Stimulated activated effector memory CD8-positive, alpha-beta T cell treated with anti-CD3 and anti-CD28 coated beads, Interleukin-12 subunit alpha, Interleukin-12 subunit beta, amount 100 ng/mL, for 72 hours (primary cell): ENCODE measurements at regions not wholly inside any gene's neighbourhood (a gene's known extent, or its start where the extent isn't known, plus 50 kb on each side); places are given as distances from the start of the nearest gene placed in this dataset.

Experiments
- ATAC-seq: fragments of 150-1000 bp; cut with Tn5 transposase; 2 replicates; pipeline ENCODE4 v1.10.0; 2021
- DNase-seq, 2 donors: peaks; one replicate each; pipeline ENCODE4 v3.0.0; 2021 to 2022; ENCODE audit warnings: low spot score in 2 of 2
- H3K27ac Mint-ChIP-seq: one replicate; pipeline ENCODE4 v1.8.0; 2022; ENCODE audit warnings: mild to moderate bottlenecking, mixed read lengths
- H3K36me3 Mint-ChIP-seq: one replicate; pipeline ENCODE4 v1.8.0; 2022; ENCODE audit warnings: mild to moderate bottlenecking, mixed read lengths
- H3K4me1 Mint-ChIP-seq: one replicate; pipeline ENCODE4 v1.8.0; 2022; ENCODE audit warnings: mixed read lengths
- H3K4me3 Mint-ChIP-seq: one replicate; pipeline ENCODE4 v1.8.0; 2022; ENCODE audit warnings: mild to moderate bottlenecking, mixed read lengths
- H3K9me3 Mint-ChIP-seq: one replicate; pipeline ENCODE4 v1.8.0; 2022; ENCODE audit warnings: mixed read lengths

DNA sequence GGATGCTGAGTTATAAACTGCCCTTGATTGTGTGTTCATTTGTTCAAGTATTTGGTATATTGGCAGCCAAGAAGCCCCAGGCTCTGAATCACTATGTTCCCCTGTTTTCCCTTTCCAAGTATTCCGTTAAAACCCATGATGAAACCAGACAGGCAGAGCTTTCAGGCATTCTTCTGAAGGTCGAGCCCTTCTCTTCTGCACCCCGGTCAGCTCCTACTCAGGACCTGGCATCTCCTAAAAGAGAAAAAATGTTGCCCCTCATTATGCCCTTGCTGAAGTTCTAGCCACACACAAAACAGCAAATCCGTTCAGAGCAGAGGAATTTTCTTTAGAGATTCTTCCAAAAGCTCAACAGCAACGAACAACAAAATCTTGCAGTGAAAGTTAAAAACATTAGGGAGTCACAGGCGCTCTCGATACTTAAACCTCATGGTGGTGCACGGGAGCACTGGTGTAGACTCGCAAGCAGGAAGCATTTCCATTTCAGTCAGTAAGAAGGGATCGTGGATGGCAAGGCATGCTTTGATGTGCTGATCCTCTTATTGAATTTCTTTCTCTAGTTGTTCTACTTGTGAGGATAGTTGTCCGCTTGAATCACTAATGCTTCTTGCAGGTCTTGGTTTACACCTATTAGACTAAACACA, 264.9 kb downstream of the SKIDA1 start:
- no peak overlapping the region for H3K27ac Mint-ChIP-seq
- DNase-seq (no peak), ATAC-seq (no peak)

DNA sequence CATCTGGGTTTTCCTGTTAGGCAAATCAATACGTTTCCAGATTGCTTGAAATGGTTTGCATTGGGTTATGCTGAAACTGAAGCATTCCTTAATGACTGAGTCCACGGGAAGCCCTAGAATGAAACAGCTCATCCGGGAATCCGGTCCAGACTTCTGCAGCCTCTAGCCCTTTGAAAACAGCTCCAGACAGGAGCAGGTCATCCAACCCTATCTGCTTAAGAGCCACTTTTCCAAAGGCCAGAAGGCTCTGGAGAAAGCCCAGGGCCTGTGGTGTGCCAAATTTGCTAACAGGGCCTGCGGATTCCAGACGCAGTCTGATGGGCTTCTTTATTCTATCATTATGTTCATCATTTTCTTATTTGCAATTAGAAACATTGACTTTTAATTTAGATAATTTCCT, 265.4 kb downstream of the SKIDA1 start:
- no peak overlapping the region for H3K27ac Mint-ChIP-seq
- no peaks in the 10 kb centered on the region for H3K4me1 Mint-ChIP-seq
- no peak for DNase-seq
- ATAC-seq = no peak
- H3K36me3 Mint-ChIP-seq = no peaks in the 10 kb centered on the region
- H3K9me3 Mint-ChIP-seq = no peaks in the 10 kb centered on the region
- H3K4me3 Mint-ChIP-seq = no peak overlapping the region

More for the DNA sequence above, 264.9 kb downstream of the SKIDA1 start:
- no peaks in the 10 kb centered on the region for H3K4me1 Mint-ChIP-seq
- no peak overlapping the region for H3K4me3 Mint-ChIP-seq
- no peaks in the 10 kb centered on the region for H3K36me3 Mint-ChIP-seq
- no peaks in the 10 kb centered on the region for H3K9me3 Mint-ChIP-seq

DNA sequence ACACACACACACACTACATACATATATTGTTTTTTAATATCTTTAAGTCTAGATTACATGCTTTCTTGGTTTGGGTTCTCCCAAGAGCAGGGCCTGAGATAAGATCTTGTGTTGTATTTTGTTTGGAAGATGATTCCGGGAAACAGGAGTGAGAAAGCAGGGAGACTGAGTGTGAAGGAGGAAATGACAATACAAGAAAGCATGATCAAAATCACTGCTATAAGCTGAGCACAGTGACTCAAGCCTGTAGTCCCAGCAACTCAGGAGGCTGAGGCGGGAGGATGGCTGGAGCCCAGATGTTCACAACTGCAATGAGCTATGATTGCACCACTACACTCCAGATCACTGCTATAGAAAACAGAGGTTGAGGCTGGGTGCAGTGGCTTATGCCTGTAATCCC, 267.6 kb downstream of the SKIDA1 start:
- Mint-ChIP-seq H3K4me3 (no peak overlapping the region), H3K36me3 (no peaks in the 10 kb centered on the region), H3K27ac (no peak overlapping the region), H3K4me1 (no peaks in the 10 kb centered on the region), H3K9me3 (no peaks in the 10 kb centered on the region)
- ATAC-seq = no peak
- DNase-seq = no peak

DNA sequence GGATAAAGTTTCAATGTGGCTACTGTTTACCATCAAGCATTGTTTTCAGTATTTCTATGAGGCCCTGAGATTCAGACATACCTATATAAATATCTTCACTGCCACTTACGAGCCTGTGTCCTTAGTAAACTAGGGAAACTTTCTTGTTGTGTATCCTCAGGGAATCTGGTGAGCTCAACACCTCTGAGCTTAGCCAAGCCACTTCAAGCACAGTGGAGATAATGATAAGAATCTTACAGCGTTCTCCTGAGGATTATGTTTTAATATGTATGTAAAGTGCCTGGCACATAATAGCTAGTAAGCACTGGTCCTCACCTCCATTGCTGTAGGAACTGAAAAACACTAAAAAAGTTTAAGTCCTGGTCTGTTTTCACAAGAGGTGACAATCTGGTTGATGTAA, 268.3 kb downstream of the SKIDA1 start:
- Mint-ChIP-seq H3K27ac (no peak overlapping the region), H3K4me1 (no peaks in the 10 kb centered on the region), H3K4me3 (no peak overlapping the region), H3K9me3 (no peaks in the 10 kb centered on the region), H3K36me3 (no peaks in the 10 kb centered on the region)
- DNase-seq = no peak
- no peak for ATAC-seq

DNA sequence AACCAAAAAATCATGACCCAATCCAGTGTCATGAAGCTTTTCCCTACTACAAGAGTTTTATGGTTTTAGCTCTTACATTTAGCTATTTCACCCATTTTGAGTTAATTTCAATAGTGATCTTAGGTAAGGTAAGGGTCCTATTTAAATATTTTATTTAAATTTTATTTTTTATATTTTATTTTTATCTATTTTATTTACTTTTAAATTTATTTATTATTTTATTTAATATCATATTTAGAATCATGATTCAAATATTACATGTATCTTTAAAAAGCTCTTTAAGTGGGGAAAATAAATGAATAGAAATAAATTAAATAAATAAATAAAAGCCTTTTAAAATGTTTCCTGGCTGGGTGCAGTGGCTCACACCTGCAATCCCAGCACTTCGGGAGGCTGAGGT, 276.0 kb downstream of the SKIDA1 start:
- Mint-ChIP-seq H3K4me1 (no peaks in the 10 kb centered on the region), H3K27ac (no peak overlapping the region), H3K36me3 (no peaks in the 10 kb centered on the region), H3K9me3 (no peaks in the 10 kb centered on the region), H3K4me3 (no peak overlapping the region)
- no peak for ATAC-seq
- DNase-seq = no peak

DNA sequence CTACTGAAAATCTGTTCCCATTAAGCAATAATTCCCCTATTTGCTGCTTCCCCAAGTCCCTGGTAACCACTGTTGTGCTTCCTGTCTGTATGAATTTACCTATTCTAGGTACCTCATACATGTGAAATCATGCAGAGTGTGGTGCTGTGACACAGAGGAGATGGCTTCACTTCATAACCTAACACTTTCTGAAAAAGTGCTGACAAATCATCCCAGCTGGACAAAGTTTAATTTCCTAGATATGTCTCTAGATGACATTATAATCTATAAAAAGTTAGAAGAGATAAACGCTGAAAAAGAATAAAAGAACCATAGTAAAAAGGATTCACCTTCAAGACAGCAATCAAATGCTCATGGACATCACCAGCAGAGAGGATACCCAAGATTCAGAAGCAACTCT, 277.9 kb downstream of the SKIDA1 start:
- ATAC-seq = no peak
- Mint-ChIP-seq H3K4me1 (no peaks in the 10 kb centered on the region), H3K9me3 (no peaks in the 10 kb centered on the region)

DNA sequence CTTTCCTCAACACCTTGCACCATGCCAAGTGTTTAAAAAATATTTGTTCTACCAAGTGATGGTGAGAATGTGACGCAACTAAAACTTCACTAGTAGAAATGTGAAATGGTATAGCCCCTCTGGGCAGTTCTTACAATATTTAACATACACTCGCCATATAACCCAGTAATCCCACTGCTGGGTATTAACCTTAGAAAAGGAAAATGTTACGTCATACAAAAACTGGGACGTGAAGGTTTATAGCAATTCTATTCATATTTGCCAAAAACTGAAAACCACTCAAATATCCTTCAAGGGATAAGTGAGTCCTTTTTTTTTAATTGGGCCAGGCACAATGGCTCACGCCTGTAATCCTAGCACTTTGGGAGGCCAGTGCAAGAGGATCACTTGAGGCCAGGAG, 279.3 kb downstream of the SKIDA1 start:
- ATAC-seq = no peak
- no peak overlapping the region for H3K4me3 Mint-ChIP-seq
- H3K4me1 Mint-ChIP-seq = no peaks in the 10 kb centered on the region
- H3K9me3 Mint-ChIP-seq = no peaks in the 10 kb centered on the region
- H3K36me3 Mint-ChIP-seq = no peaks in the 10 kb centered on the region
- H3K27ac Mint-ChIP-seq = no peak overlapping the region
- DNase-seq = no peak

More for the DNA sequence above, 277.9 kb downstream of the SKIDA1 start:
- no peaks in the 10 kb centered on the region for H3K36me3 Mint-ChIP-seq
- H3K4me3 Mint-ChIP-seq = no peak overlapping the region
- H3K27ac Mint-ChIP-seq = no peak overlapping the region
- DNase-seq = no peak

DNA sequence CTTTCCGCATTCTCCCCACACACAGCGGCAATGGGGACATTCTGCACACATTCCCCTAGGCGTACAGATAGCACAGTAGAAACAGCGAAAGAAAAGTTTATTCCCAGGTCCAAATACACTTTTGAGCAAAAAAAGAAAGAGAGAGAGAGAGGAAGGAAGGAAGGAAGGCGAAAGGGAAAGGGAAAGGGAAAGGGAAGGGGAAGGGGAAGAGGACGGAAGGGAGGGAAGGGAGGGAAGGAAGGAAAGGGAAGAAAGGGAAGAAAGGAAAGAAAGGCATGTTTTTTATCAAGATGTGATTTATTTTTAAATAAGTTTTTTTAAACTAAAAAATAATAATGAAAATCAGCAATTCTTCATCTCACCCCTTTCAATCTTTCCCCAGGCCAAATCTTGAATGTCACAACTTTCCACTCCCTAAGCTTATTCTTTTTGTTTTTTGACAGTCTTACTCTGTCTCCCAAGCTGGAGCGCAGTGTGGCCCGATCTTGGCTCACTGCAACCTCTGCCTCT, 281.7 kb downstream of the SKIDA1 start:
- Mint-ChIP-seq H3K36me3 (no peaks in the 10 kb centered on the region), H3K4me1 (no peaks in the 10 kb centered on the region), H3K9me3 (no peaks in the 10 kb centered on the region), H3K4me3 (no peak overlapping the region), H3K27ac (no peak overlapping the region)
- DNase-seq = no peak
- ATAC-seq = no peak

DNA sequence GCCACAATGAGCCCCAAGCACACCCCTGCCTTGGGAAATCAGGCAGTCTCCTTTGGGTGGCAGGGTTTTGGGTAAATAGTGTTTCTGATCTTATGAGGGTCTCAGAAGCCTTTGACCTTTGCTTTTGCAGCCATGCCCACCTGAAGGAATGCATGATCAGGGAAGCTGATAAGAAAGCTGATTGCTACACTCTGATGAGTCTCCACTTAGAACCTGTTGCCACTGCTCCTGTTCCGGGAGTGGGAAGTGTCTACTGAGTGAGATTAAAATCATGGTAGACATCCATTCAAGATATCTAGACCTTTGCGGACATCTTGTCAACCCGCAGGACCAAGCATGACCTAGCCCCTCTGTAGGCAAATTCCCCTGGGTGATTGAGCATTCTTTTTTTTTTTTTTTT, 282.6 kb downstream of the SKIDA1 start:
- H3K4me3 Mint-ChIP-seq = no peak overlapping the region
- ATAC-seq = no peak
- no peaks in the 10 kb centered on the region for H3K36me3 Mint-ChIP-seq
- DNase-seq = no peak
- no peaks in the 10 kb centered on the region for H3K9me3 Mint-ChIP-seq
- H3K4me1 Mint-ChIP-seq = no peaks in the 10 kb centered on the region
- H3K27ac Mint-ChIP-seq = no peak overlapping the region

DNA sequence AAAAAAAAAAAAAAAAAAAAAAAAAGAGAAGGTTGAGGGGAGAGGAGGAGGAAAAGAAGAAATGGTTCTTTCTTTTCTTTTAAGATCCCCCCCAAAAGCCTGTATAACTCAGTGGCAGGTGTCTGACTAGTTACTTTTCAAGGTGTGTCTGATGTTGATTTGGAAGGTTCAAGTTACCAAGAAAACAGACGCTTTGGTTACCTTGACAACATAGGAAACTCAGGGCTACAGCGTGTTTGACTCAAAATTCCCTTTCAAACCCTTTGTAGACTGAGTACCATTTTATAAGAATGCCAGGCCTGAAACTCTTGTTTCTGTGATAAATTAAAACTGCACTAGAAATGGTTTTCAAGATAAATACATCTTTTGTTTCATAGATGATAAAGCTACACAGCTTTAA, 286.8 kb downstream of the SKIDA1 start:
- Mint-ChIP-seq H3K36me3 (no peaks in the 10 kb centered on the region), H3K9me3 (no peaks in the 10 kb centered on the region), H3K4me3 (no peak overlapping the region), H3K27ac (no peak overlapping the region), H3K4me1 (no peaks in the 10 kb centered on the region)
- DNase-seq (no peak), ATAC-seq (no peak)

DNA sequence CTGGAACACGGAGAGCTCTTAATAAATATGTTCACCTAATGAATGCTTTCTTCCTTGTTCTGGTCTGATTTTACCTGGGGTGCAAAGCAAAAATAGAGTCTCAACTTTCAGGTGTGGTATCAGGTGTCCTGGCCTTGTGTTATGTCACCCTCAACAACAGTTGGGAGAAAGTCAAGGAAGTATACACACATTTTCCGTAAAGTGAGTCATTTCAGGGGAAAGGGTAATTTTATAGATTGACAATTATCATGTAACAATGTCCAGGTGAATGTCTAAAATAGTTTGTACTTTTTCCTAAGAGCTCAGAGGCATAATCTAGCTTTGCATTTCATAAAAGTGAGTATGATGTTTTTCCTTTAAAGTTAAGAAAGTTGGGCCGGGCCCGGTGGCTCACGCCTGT, 287.4 kb downstream of the SKIDA1 start:
- DNase-seq = no peak
- Mint-ChIP-seq H3K4me1 (no peaks in the 10 kb centered on the region), H3K27ac (no peak overlapping the region), H3K36me3 (no peaks in the 10 kb centered on the region), H3K9me3 (no peaks in the 10 kb centered on the region), H3K4me3 (no peak overlapping the region)
- ATAC-seq = no peak

DNA sequence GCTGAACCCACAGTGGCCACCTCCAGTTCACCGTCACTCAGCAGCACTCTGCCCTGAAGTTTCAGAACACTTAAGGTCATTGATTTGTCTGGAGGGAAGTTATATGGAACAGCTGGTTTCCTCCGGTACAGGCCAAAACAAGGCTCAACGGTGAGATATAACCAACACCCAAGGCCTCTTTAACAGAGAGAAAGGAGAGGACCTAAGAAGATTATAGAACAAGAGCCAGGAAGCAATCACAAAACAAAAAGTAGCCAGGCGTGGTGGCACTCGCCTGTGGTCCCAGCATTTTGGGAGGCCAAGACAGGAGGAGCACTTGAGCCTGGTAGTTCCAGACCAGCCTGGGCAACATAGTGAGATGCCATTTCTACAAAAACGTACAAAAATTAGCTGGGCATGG, 290.7 kb downstream of the SKIDA1 start:
- ATAC-seq = no peak

DNA sequence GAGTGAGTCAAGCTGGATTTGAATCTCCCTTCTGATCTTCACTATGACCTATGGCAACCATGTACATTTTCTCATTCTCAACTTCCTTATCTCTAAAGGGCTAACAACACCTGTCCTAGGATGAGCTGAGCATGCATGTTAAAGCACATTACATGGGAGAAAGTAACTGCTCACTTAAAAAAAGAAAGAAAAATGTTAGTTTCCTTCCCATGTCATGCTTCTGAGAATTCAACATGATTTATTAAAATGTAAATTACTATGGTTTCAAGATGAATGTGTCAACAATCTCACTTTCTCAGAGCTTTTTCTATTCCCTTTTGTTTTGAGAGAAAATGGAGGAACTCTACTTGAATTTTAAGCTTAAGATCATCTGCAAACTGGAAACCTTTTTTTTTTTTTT, 295.3 kb downstream of the SKIDA1 start:
- no peaks in the 10 kb centered on the region for H3K9me3 Mint-ChIP-seq
- no peak for ATAC-seq

More for the DNA sequence above, 290.7 kb downstream of the SKIDA1 start:
- no peak for DNase-seq
- no peak overlapping the region for H3K4me3 Mint-ChIP-seq
- H3K4me1 Mint-ChIP-seq = no peaks in the 10 kb centered on the region
- H3K9me3 Mint-ChIP-seq = no peaks in the 10 kb centered on the region
- H3K36me3 Mint-ChIP-seq = no peaks in the 10 kb centered on the region
- no peak overlapping the region for H3K27ac Mint-ChIP-seq

DNA sequence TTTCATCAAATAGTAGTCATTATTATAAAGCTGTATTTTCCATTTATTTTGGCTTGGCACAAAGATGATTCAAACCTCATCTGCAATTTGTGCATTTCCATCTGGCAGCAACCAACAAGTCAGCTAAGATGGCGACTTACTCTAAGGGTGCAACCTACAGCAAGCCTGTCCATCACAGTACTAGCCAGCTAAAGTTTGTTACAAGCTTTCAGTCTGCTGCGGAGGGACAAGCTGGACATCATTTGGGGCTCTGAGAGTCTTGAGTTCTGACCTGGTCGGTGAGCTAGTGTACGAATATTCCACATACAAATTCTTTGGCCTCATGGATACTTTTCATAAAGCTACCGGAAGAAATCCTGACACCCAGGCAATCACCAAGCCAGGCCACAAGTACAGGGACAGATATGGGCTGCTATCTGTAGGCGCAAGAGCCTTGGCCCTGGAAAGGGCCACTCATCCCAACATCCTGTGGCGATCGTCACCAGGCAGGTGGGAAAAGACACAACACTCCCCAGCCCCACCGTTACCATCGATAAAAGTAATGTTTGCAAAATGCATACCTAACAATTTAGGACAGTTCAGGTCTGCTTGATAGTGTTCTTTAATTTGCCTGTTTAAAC, 307.6 kb downstream of the SKIDA1 start:
- Mint-ChIP-seq H3K4me1 (no peaks in the 10 kb centered on the region), H3K4me3 (no peak overlapping the region), H3K9me3 (no peaks in the 10 kb centered on the region), H3K27ac (no peak overlapping the region), H3K36me3 (no peaks in the 10 kb centered on the region)
- no peak for ATAC-seq
- no peak for DNase-seq

More for the DNA sequence above, 295.3 kb downstream of the SKIDA1 start:
- Mint-ChIP-seq H3K36me3 (no peaks in the 10 kb centered on the region), H3K27ac (no peak overlapping the region), H3K4me3 (no peak overlapping the region), H3K4me1 (no peaks in the 10 kb centered on the region)
- DNase-seq = no peak

DNA sequence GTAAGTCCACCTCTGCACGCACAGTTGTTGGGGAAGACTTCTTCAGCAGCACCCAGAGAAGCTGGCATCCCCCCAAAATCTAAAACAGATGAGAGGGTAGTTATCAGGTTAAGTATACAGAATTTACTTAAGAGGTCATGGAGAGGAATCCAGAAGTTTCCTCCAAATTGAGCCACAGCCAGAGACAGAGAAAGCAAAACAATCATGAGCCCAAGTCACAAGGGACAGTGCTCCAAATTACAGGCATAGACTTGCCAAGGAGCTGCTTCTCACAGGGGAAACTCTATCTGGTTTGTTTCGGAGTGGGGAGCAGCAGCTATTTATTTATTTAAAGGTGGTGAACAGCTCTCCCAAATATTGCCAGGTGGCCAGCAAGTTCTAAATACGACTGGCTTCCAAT, 308.4 kb downstream of the SKIDA1 start:
- H3K27ac Mint-ChIP-seq = no peak overlapping the region
- ATAC-seq = no peak
- no peak overlapping the region for H3K4me3 Mint-ChIP-seq
- H3K4me1 Mint-ChIP-seq = no peaks in the 10 kb centered on the region
- no peaks in the 10 kb centered on the region for H3K36me3 Mint-ChIP-seq
- no peak for DNase-seq
- H3K9me3 Mint-ChIP-seq = no peaks in the 10 kb centered on the region

DNA sequence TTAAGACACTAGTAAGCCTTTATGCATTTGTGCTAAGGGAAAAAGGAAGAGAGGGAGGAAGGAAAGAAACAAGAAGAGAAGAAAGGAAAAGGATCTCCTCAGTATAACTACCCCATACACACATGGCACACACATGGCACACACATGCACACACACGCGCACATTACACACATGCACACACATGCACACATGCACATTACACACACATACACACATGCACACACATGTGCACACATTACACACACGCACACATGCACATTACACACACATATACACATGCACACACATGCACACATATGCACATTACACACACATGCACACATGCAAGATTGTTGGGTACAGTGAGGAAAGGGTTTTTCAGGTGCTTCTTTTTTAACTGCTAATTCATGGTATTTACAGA, 311.2 kb downstream of the SKIDA1 start:
- DNase-seq = no peak
- ATAC-seq = no peak
- no peak overlapping the region for H3K27ac Mint-ChIP-seq
- no peaks in the 10 kb centered on the region for H3K9me3 Mint-ChIP-seq
- no peaks in the 10 kb centered on the region for H3K36me3 Mint-ChIP-seq
- H3K4me1 Mint-ChIP-seq = no peaks in the 10 kb centered on the region
- no peak overlapping the region for H3K4me3 Mint-ChIP-seq
